KMS-11 (cell line): ENCODE measurements at regions not wholly inside any gene's neighbourhood (a gene's known extent, or its start where the extent isn't known, plus 50 kb on each side); places are given as distances from the start of the nearest gene placed in this dataset.

Source experiments
- H2AFZ ChIP-seq: fragments of 200-600 bp; sonication (generic); 2 replicates; pipeline ENCODE4 v1.6.1; 2016; ENCODE audit warnings: antibody characterized with exemption, mixed run types, low read depth
- H3K27ac ChIP-seq: fragments of 200-600 bp; sonication (generic); 2 replicates; pipeline ENCODE4 v1.6.1; 2016; ENCODE audit warnings: mild to moderate bottlenecking, mixed run types
- H3K27me3 ChIP-seq: fragments of 200-600 bp; sonication (generic); 2 replicates; pipeline ENCODE4 v1.6.1; 2017; ENCODE audit warnings: mild to moderate bottlenecking, low read depth, mixed run types, moderate library complexity; ENCODE audit not compliant: insufficient read depth
- H3K36me3 ChIP-seq: fragments of 200-600 bp; sonication (generic); 2 replicates; pipeline ENCODE4 v1.6.1; 2017; ENCODE audit warnings: mild to moderate bottlenecking, mixed run types; ENCODE audit not compliant: insufficient read depth
- H3K4me1 ChIP-seq: fragments of 200-600 bp; sonication (generic); 2 replicates; pipeline ENCODE4 v1.6.1; 2016; ENCODE audit warnings: mild to moderate bottlenecking, low read depth, mixed run types; ENCODE audit not compliant: poor library complexity, severe bottlenecking
- H3K4me2 ChIP-seq: fragments of 200-600 bp; sonication (generic); 2 replicates; pipeline ENCODE4 v1.7.0; 2016; ENCODE audit warnings: mild to moderate bottlenecking, mixed run types
- H3K4me3 ChIP-seq: fragments of 200-600 bp; sonication (generic); IDR thresholded peaks from 2 replicates; pipeline ENCODE4 v1.6.1; 2017; ENCODE audit warnings: low read depth, low read length, mixed read lengths; ENCODE audit not compliant: insufficient read depth
- H3K79me2 ChIP-seq: fragments of 200-600 bp; sonication (generic); 2 replicates; pipeline ENCODE4 v1.6.1; 2016; ENCODE audit warnings: low read depth, mixed run types; ENCODE audit not compliant: insufficient read depth
- H3K9ac ChIP-seq: fragments of 200-600 bp; sonication (generic); 2 replicates; pipeline ENCODE4 v1.6.1; 2016; ENCODE audit warnings: mild to moderate bottlenecking, mixed run types
- H4K20me1 ChIP-seq: fragments of 200-600 bp; sonication (generic); 2 replicates; pipeline ENCODE4 v1.6.1; 2016; ENCODE audit warnings: mild to moderate bottlenecking, mixed run types; ENCODE audit not compliant: insufficient read depth
- TF ChIP-seq, protein P1 (sequence below): fragments of 200-600 bp; sonication (generic); conservative IDR thresholded peaks from 2 replicates; pipeline ENCODE4 v1.6.1; 2017; ENCODE audit warnings: low read depth, mild to moderate bottlenecking, antibody characterized with exemption, low read length, moderate library complexity, mixed read lengths

DNA sequence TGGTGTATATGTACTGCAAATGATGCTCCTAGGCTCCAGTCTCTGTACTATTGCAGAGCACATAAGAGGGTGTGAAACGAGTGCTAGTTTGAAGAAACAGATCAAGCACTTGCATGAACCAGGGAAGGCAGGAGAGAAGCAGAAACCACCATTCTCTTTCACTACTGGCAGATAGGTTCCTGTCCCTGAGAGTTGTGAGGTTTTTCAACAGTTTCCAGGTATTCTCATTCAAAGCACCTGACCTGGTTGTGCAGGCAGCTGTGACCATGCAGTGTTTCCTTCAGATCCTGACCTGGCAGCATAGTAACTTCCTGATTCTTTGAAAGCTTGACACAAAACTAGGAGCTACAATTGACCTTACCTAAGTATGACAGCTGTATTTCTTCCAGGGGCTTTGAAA is 164.9 kb downstream of the UFM1 start:
- Histone ChIP-seq H3K79me2 (no peaks in the 10 kb centered on the region), H3K4me3 (no peak overlapping the region), H3K36me3 (no peaks in the 10 kb centered on the region), H2AFZ (no peak overlapping the region), H3K4me2 (no peak overlapping the region; the same call in 1 of the 2 replicates), H4K20me1 (no peaks in the 10 kb centered on the region), H3K27ac (no peak overlapping the region), H3K9ac (no peak overlapping the region), H3K27me3 (no peaks in the 10 kb centered on the region), H3K4me1 (peaks cover 22% of the 10 kb centered on the region)
- TF ChIP-seq, protein P1, sequence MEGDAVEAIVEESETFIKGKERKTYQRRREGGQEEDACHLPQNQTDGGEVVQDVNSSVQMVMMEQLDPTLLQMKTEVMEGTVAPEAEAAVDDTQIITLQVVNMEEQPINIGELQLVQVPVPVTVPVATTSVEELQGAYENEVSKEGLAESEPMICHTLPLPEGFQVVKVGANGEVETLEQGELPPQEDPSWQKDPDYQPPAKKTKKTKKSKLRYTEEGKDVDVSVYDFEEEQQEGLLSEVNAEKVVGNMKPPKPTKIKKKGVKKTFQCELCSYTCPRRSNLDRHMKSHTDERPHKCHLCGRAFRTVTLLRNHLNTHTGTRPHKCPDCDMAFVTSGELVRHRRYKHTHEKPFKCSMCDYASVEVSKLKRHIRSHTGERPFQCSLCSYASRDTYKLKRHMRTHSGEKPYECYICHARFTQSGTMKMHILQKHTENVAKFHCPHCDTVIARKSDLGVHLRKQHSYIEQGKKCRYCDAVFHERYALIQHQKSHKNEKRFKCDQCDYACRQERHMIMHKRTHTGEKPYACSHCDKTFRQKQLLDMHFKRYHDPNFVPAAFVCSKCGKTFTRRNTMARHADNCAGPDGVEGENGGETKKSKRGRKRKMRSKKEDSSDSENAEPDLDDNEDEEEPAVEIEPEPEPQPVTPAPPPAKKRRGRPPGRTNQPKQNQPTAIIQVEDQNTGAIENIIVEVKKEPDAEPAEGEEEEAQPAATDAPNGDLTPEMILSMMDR = no peak

DNA sequence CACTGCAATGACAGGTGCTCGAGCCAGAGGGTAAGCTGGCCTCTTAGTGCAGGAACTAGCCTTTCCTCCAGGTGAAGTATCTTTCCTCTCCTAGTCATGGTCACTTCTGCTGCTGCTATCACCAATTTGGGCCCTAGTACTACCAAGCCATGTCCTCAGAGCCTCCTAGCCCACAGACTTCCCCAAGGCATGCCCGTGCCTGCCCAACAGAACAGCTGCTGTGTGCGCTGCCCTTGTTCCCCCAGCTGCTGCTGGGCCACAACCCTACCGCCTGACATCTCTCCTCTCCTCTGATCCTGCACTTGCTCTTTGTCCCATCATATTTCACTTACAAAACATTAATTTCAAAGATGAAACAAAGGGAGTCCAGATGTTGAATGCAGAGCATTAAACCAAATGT is 168.5 kb upstream of the FREM2 start:
- Histone ChIP-seq H3K4me2 (no peak overlapping the region), H3K27me3 (no peaks in the 10 kb centered on the region), H2AFZ (no peak overlapping the region), H3K4me3 (no peak overlapping the region), H3K79me2 (no peaks in the 10 kb centered on the region), H4K20me1 (no peaks in the 10 kb centered on the region), H3K36me3 (no peaks in the 10 kb centered on the region), H3K4me1 (peaks cover 22% of the 10 kb centered on the region), H3K9ac (no peak overlapping the region), H3K27ac (no peak overlapping the region)
- TF ChIP-seq, protein P1 = no peak

DNA sequence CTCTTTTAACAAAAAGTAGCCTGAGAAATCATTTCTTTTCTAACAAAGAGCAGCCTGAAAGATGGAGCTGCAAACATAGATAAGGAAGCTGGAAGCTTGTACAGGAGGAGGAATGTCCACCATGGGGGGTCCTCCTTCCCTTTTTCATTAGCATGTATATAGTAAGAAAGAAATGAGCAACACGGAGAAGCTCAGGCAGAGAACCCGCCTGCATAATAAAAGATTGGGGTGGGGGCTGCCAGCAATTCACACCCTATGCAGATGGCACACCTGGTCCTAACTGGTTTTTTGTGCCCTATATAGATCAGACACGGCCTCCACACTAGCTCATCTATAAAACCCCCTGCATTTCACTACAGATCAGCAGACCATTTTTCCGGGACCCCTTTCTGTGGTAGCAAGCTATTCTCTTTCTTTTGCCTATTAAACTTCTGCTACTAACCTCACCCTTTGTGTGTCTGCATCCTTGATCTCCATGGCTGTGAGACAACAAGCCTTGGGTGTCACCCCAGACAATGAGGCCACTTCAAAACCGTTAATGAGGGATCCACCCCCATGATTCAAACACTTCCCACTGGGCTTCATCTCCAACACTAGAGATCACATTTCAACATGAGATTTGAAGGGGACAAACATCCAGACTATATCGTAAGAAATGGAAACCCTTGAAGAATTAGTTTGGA is 167.5 kb upstream of the FREM2 start:
- H3K9ac ChIP-seq = no peak overlapping the region
- no peak overlapping the region for H3K27ac ChIP-seq
- no peaks in the 10 kb centered on the region for H3K36me3 ChIP-seq
- no peak overlapping the region for H3K4me2 ChIP-seq
- TF ChIP-seq, protein P1 = no peak
- no peaks in the 10 kb centered on the region for H4K20me1 ChIP-seq
- H2AFZ ChIP-seq = no peak overlapping the region
- H3K4me3 ChIP-seq = no peak overlapping the region
- no peaks in the 10 kb centered on the region for H3K79me2 ChIP-seq
- H3K4me1 ChIP-seq = peaks cover 19% of the 10 kb centered on the region
- no peaks in the 10 kb centered on the region for H3K27me3 ChIP-seq

DNA sequence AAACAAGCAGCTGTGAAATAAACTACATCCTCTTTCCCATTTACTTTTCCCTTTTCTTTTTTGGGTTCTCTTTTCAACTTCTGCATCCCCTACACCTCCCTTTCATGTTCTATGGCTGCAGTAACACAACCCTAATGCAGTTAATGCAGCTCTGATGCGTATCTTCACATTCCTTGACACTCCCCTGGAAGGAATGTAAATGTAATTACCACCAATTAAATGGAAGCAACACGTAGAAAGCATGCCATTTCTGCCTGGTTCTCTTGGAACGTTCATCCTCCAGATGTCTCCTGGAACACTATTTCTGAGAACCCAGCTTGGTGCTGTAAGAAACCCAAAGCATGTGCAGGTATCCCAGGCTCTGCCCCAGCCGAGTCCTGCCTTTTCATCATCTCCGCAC is 166.8 kb upstream of the FREM2 start:
- no peak overlapping the region for H3K4me3 ChIP-seq
- H3K36me3 ChIP-seq = no peaks in the 10 kb centered on the region
- no peaks in the 10 kb centered on the region for H4K20me1 ChIP-seq
- peaks cover 12% of the 10 kb centered on the region for H3K4me1 ChIP-seq
- H3K4me2 ChIP-seq = no peak overlapping the region
- no peak overlapping the region for H3K9ac ChIP-seq
- H3K27me3 ChIP-seq = no peaks in the 10 kb centered on the region
- TF ChIP-seq, protein P1 = no peak
- H2AFZ ChIP-seq = no peak overlapping the region
- no peaks in the 10 kb centered on the region for H3K79me2 ChIP-seq
- H3K27ac ChIP-seq = no peak overlapping the region
